ENCODE measurements at regions not wholly inside any gene's neighbourhood (a gene's known extent, or its start where the extent isn't known, plus 50 kb on each side); places are given as distances from the start of the nearest gene placed in this dataset.

- no peak for DNase-seq (ENCODE audit: low read depth in 4 of 4, low spot score in 3 of 4)
Observed at GRCh38 chr6:40759838-40760237, 172.7 kb upstream of the LRFN2 start.

GRCh38 chr6:40759264-40759663 lies 172.1 kb upstream of the LRFN2 start:
- no peak for DNase-seq (ENCODE audit: low read depth in 4 of 4, low spot score in 3 of 4)

- no peak for DNase-seq (ENCODE audit: low read depth in 4 of 4, low spot score in 3 of 4)
Observed at GRCh38 chr6:40755749-40756452, 168.7 kb upstream of the LRFN2 start.

- DNase-seq (ENCODE audit: low read depth in 4 of 4, low spot score in 3 of 4) = no peak
Observed at GRCh38 chr6:40755046-40755681, 168.0 kb upstream of the LRFN2 start.

- no peak for DNase-seq (ENCODE audit: low read depth in 4 of 4, low spot score in 3 of 4)
Observed at GRCh38 chr6:40754461-40755045, 167.4 kb upstream of the LRFN2 start.

GRCh38 chr6:40753675-40754448 lies 166.7 kb upstream of the LRFN2 start:
- no peak for DNase-seq (ENCODE audit: low read depth in 4 of 4, low spot score in 3 of 4)

- DNase-seq (ENCODE audit: low read depth in 4 of 4, low spot score in 3 of 4) = no peak
Observed at GRCh38 chr6:40753048-40753447, 165.9 kb upstream of the LRFN2 start.

- DNase-seq (ENCODE audit: low read depth in 4 of 4, low spot score in 3 of 4) = no peak
Observed at GRCh38 chr6:40744835-40745234, 157.7 kb upstream of the LRFN2 start.

- no peak for DNase-seq (ENCODE audit: low read depth in 4 of 4, low spot score in 3 of 4)
Observed at GRCh38 chr6:40743690-40744446, 156.7 kb upstream of the LRFN2 start.

GRCh38 chr6:40743226-40743625 lies 156.1 kb upstream of the LRFN2 start:
- DNase-seq (ENCODE audit: low read depth in 4 of 4, low spot score in 3 of 4) = no peak

GRCh38 chr6:40740518-40740917 lies 153.4 kb upstream of the LRFN2 start:
- no peak for DNase-seq (ENCODE audit: low read depth in 4 of 4, low spot score in 3 of 4)

GRCh38 chr6:40738551-40739193 lies 151.5 kb upstream of the LRFN2 start:
- DNase-seq (ENCODE audit: low read depth in 4 of 4, low spot score in 3 of 4) = no peak

- DNase-seq (ENCODE audit: low read depth in 4 of 4, low spot score in 3 of 4) = no peak
Observed at GRCh38 chr6:40735521-40735920, 148.4 kb upstream of the LRFN2 start.

GRCh38 chr6:40735121-40735520 lies 148.0 kb upstream of the LRFN2 start:
- no peak for DNase-seq (ENCODE audit: low read depth in 4 of 4, low spot score in 3 of 4)

- no peak for DNase-seq (ENCODE audit: low read depth in 4 of 4, low spot score in 3 of 4)
Observed at GRCh38 chr6:40734607-40735006, 147.4 kb upstream of the LRFN2 start.

GRCh38 chr6:40733770-40734396 lies 146.7 kb upstream of the LRFN2 start:
- no peak for DNase-seq (ENCODE audit: low read depth in 4 of 4, low spot score in 3 of 4)

- no peak for DNase-seq (ENCODE audit: low read depth in 4 of 4, low spot score in 3 of 4)
Observed at GRCh38 chr6:40733290-40733689, 146.1 kb upstream of the LRFN2 start.

GRCh38 chr6:40732878-40733277 lies 145.7 kb upstream of the LRFN2 start:
- DNase-seq (ENCODE audit: low read depth in 4 of 4, low spot score in 3 of 4) = no peak

GRCh38 chr6:40728643-40729042 lies 141.5 kb upstream of the LRFN2 start:
- DNase-seq (ENCODE audit: low read depth in 4 of 4, low spot score in 3 of 4) = no peak

- DNase-seq (ENCODE audit: low read depth in 4 of 4, low spot score in 3 of 4) = no peak
Observed at GRCh38 chr6:40727271-40727670, 140.1 kb upstream of the LRFN2 start.

All from right renal pelvis (tissue), 4 donors.